GM12878 (cell line): ENCODE measurements at regions not wholly inside any gene's neighbourhood (a gene's known extent, or its start where the extent isn't known, plus 50 kb on each side); places are given as distances from the start of the nearest gene placed in this dataset.

Experiments used
- CREB1 ChIP-seq: IDR thresholded peaks from 2 replicates; pipeline ENCODE4 v1.6.1; 2012; ENCODE audit warnings: low read depth, mild to moderate bottlenecking, inconsistent platforms
- CTCF ChIP-seq, 3 experiments: IDR thresholded peaks in 2 of 3; conservative IDR thresholded peaks in 1 of 3; 2 replicates each; pipeline ENCODE4 v1.5.1; 2011; ENCODE audit warnings: low read depth in 3 of 3, low read length in 3 of 3, mild to moderate bottlenecking in 3 of 3, control low read depth in 2 of 3, moderate library complexity in 2 of 3, inconsistent platforms in 1 of 3, mixed read lengths in 1 of 3; ENCODE audit not compliant: control insufficient read depth in 2 of 3, insufficient read depth in 1 of 3; ENCODE audit errors: extremely low read depth in 1 of 3
- EGR1 ChIP-seq, 2 experiments: IDR thresholded peaks; 1 replicate in 1 of 2; 2 replicates in 1 of 2; pipeline ENCODE4 v1.6.1; 2011 to 2012; ENCODE audit warnings: low read depth in 2 of 2, low read length in 2 of 2, borderline replicate concordance in 1 of 2, mild to moderate bottlenecking in 1 of 2, moderate library complexity in 1 of 2
- POLR2A ChIP-seq: IDR thresholded peaks from 2 replicates; pipeline ENCODE4 v1.6.1; 2011; ENCODE audit warnings: low read depth, mild to moderate bottlenecking, low read length
- POLR2AphosphoS5 ChIP-seq: IDR thresholded peaks from 2 replicates; pipeline ENCODE4 v1.6.1; 2011; ENCODE audit warnings: mild to moderate bottlenecking, low read length, inconsistent platforms
- RAD21 ChIP-seq: IDR thresholded peaks from 2 replicates; pipeline ENCODE4 v1.6.1; 2011; ENCODE audit warnings: mild to moderate bottlenecking, low read depth, low read length, moderate library complexity; ENCODE audit not compliant: insufficient read depth
- SUZ12 ChIP-seq: fragments of 200-600 bp; sonication (generic); IDR thresholded peaks from one replicate; pipeline ENCODE4 v1.6.1; 2018; ENCODE audit warnings: antibody characterized with exemption, mild to moderate bottlenecking; ENCODE audit not compliant: unreplicated experiment

- TF ChIP-seq CTCF (IDR thresholded peaks at IDR 0.05 in 2 of 3, conservative IDR thresholded peaks at IDR 0.05 in 1 of 3; ENCODE audit: control insufficient read depth in 2 of 3, extremely low read depth in 1 of 3, insufficient read depth in 1 of 3, low read depth in 3 of 3, low read length in 3 of 3) (no peak), RAD21 (no peak), EGR1 (IDR thresholded peaks at IDR 0.05; ENCODE audit: borderline replicate concordance in 1 of 2, low read depth in 2 of 2, low read length in 2 of 2) (no peak), POLR2AphosphoS5 (no peak), POLR2A (no peak), CREB1 (no peak), SUZ12 (no peak)
These were observed 137.0 kb upstream of the MAX start for GRCh38 chr14:65239143-65239937.
